GM23248 (cell line): ENCODE measurements at regions not wholly inside any gene's neighbourhood (a gene's known extent, or its start where the extent isn't known, plus 50 kb on each side); places are given as distances from the start of the nearest gene placed in this dataset.

Experiments used
- DNase-seq: peaks from one replicate; pipeline ENCODE4 v3.0.0-alpha.2; 2015
- H2AFZ ChIP-seq: fragments of 200-600 bp; sonication (generic); 2 replicates; pipeline ENCODE4 v1.6.1; 2016; ENCODE audit warnings: antibody characterized with exemption
- H3F3A ChIP-seq: fragments of 200-600 bp; sonication (generic); 2 replicates; pipeline ENCODE4 v1.6.1; 2016; ENCODE audit warnings: mild to moderate bottlenecking, antibody characterized with exemption, mixed run types; ENCODE audit not compliant: insufficient read depth
- H3K27ac ChIP-seq: fragments of 200-600 bp; sonication (generic); 2 replicates; pipeline ENCODE4 v1.5.1; 2016; ENCODE audit warnings: mild to moderate bottlenecking
- H3K27me3 ChIP-seq: fragments of 200-600 bp; sonication (generic); replicated peaks from 2 replicates; pipeline ENCODE4 v1.6.1; 2016; ENCODE audit warnings: mild to moderate bottlenecking; ENCODE audit not compliant: insufficient read depth
- H3K36me3 ChIP-seq: fragments of 200-600 bp; sonication (generic); 2 replicates; pipeline ENCODE4 v1.6.1; 2016; ENCODE audit warnings: low read depth, mild to moderate bottlenecking
- H3K4me1 ChIP-seq: fragments of 200-600 bp; sonication (generic); 2 replicates; pipeline ENCODE4 v1.6.1; 2016; ENCODE audit warnings: mild to moderate bottlenecking; ENCODE audit not compliant: insufficient read depth
- H3K4me2 ChIP-seq: fragments of 200-600 bp; sonication (generic); one replicate; pipeline ENCODE4 v1.6.1; 2016; ENCODE audit warnings: mild to moderate bottlenecking; ENCODE audit not compliant: unreplicated experiment
- H3K4me3 ChIP-seq: fragments of 200-600 bp; sonication (generic); 2 replicates; pipeline ENCODE4 v1.5.1; 2016; ENCODE audit warnings: mild to moderate bottlenecking
- H3K79me2 ChIP-seq: fragments of 200-600 bp; sonication (generic); 2 replicates; pipeline ENCODE4 v1.6.1; 2016; ENCODE audit warnings: mild to moderate bottlenecking; ENCODE audit not compliant: insufficient read depth
- H3K9ac ChIP-seq: fragments of 200-600 bp; sonication (generic); 2 replicates; pipeline ENCODE4 v1.6.1; 2016; ENCODE audit warnings: mild to moderate bottlenecking
- H3K9me2 ChIP-seq: fragments of 200-600 bp; sonication (generic); 2 replicates; pipeline ENCODE4 v1.6.1; 2016; ENCODE audit warnings: mixed run types, mild to moderate bottlenecking, moderate library complexity; ENCODE audit not compliant: insufficient read depth
- H3K9me3 ChIP-seq: fragments of 200-600 bp; sonication (generic); one replicate; pipeline ENCODE4 v1.6.1; 2017; ENCODE audit warnings: low read depth
- H4K20me1 ChIP-seq: fragments of 200-600 bp; sonication (generic); 2 replicates; pipeline ENCODE4 v1.6.0; 2016; ENCODE audit not compliant: insufficient read depth
- EZH2 ChIP-seq: fragments of 200-600 bp; sonication (generic); IDR thresholded peaks from 2 replicates; pipeline ENCODE4 v1.6.1; 2018; ENCODE audit warnings: antibody characterized with exemption, mild to moderate bottlenecking; ENCODE audit not compliant: insufficient read depth, poor library complexity, severe bottlenecking
- EZH2phosphoT487 ChIP-seq: fragments of 200-600 bp; sonication (generic); IDR thresholded peaks from 2 replicates; pipeline ENCODE4 v1.6.1; 2018; ENCODE audit warnings: antibody characterized with exemption, moderate library complexity, mild to moderate bottlenecking, low read depth; ENCODE audit not compliant: insufficient read depth
- whole genome bisulfite sequencing, 2 experiments: methylation state at CpG; one replicate each; pipeline ENCODE4 v1.1.6; 2015 to 2017; ENCODE audit warnings: low lambda C conversion rate in 2 of 2, low coverage in 1 of 2; ENCODE audit errors: missing lambda C conversion rate in 2 of 2; 5-methylcytosine and 5-hydroxymethylcytosine counted together
- in situ Hi-C: fragments of 300-500 bp; cut with MboI; formaldehyde crosslinking; loops from 2 replicates; pipeline ENCODE4 v1.15.0; 2020

GRCh38 chr4:96025011-96025410 is 185.1 kb downstream of the PDHA2 start:
- H3K4me3 ChIP-seq: no peak overlapping the region
- no peak overlapping the region for H3K4me2 ChIP-seq
- in situ Hi-C loops: no loop called here
- no peak overlapping the region for H2AFZ ChIP-seq
- no peaks in the 10 kb centered on the region for H4K20me1 ChIP-seq
- no peaks in the 10 kb centered on the region for H3K4me1 ChIP-seq
- DNase-seq: no peak
- no peak for TF ChIP-seq EZH2phosphoT487
- TF ChIP-seq EZH2: no peak
- H3K36me3 ChIP-seq: no peaks in the 10 kb centered on the region
- no peaks in the 10 kb centered on the region for H3K27me3 ChIP-seq
- H3K79me2 ChIP-seq: no peaks in the 10 kb centered on the region
- WGBS, 2 experiments: 0% methylated on average over 1 of the region's 1 CpG
- no peaks in the 10 kb centered on the region for H3F3A ChIP-seq
- no peaks in the 10 kb centered on the region for H3K9me2 ChIP-seq
- H3K27ac ChIP-seq: no peak overlapping the region
- H3K9ac ChIP-seq: no peak overlapping the region
- H3K9me3 ChIP-seq: no peaks in the 10 kb centered on the region

GRCh38 chr4:96035727-96036126 is 195.8 kb downstream of the PDHA2 start:
- Histone ChIP-seq H3K4me2 (no peak overlapping the region), H3K4me3 (no peak overlapping the region), H3K27me3 (no peaks in the 10 kb centered on the region), H4K20me1 (no peaks in the 10 kb centered on the region), H3K4me1 (no peaks in the 10 kb centered on the region), H3K36me3 (no peaks in the 10 kb centered on the region), H3K9me2 (no peaks in the 10 kb centered on the region), H3K27ac (no peak overlapping the region), H3K9ac (no peak overlapping the region), H3K9me3 (no peaks in the 10 kb centered on the region), H2AFZ (no peak overlapping the region), H3K79me2 (no peaks in the 10 kb centered on the region), H3F3A (no peaks in the 10 kb centered on the region)
- no peak for TF ChIP-seq EZH2
- no peak for TF ChIP-seq EZH2phosphoT487
- in situ Hi-C loops: no loop called here
- no peak for DNase-seq

- Histone ChIP-seq H3K27me3 (no peaks in the 10 kb centered on the region), H3K36me3 (no peaks in the 10 kb centered on the region), H4K20me1 (no peaks in the 10 kb centered on the region), H3K79me2 (no peaks in the 10 kb centered on the region), H2AFZ (no peak overlapping the region), H3K4me1 (no peaks in the 10 kb centered on the region), H3F3A (no peaks in the 10 kb centered on the region), H3K4me3 (no peak overlapping the region), H3K9me3 (no peaks in the 10 kb centered on the region), H3K4me2 (no peak overlapping the region), H3K9ac (no peak overlapping the region), H3K9me2 (no peaks in the 10 kb centered on the region), H3K27ac (no peak overlapping the region)
- WGBS, 2 experiments: 3 to 4% methylated on average over 3 of the region's 3 CpGs
- in situ Hi-C loops: no loop called here
- TF ChIP-seq EZH2 (no peak), EZH2phosphoT487 (no peak)
- DNase-seq: no peak
Measured at GRCh38 chr4:96036781-96037180, 196.9 kb downstream of the PDHA2 start.

- no peak for DNase-seq
- H3F3A ChIP-seq: no peaks in the 10 kb centered on the region
- no peak overlapping the region for H3K4me3 ChIP-seq
- H2AFZ ChIP-seq: no peak overlapping the region
- H3K27me3 ChIP-seq: no peaks in the 10 kb centered on the region
- TF ChIP-seq EZH2: no peak
- no peak for TF ChIP-seq EZH2phosphoT487
- H3K36me3 ChIP-seq: no peaks in the 10 kb centered on the region
- H3K9ac ChIP-seq: no peak overlapping the region
- in situ Hi-C loops: no loop called here
- no peaks in the 10 kb centered on the region for H3K9me2 ChIP-seq
- no peak overlapping the region for H3K27ac ChIP-seq
- H3K4me2 ChIP-seq: no peak overlapping the region
- H4K20me1 ChIP-seq: no peaks in the 10 kb centered on the region
- H3K79me2 ChIP-seq: no peaks in the 10 kb centered on the region
- H3K4me1 ChIP-seq: no peaks in the 10 kb centered on the region
- no peaks in the 10 kb centered on the region for H3K9me3 ChIP-seq
- 9 to 19% methylated on average over 2 of the region's 2 CpGs for WGBS, 2 experiments
Measured at GRCh38 chr4:96037705-96038104, 197.8 kb downstream of the PDHA2 start.

GRCh38 chr4:96039217-96039616 is 199.3 kb downstream of the PDHA2 start:
- H2AFZ ChIP-seq: no peak overlapping the region
- TF ChIP-seq EZH2phosphoT487 (no peak), EZH2 (no peak)
- H3K79me2 ChIP-seq: no peaks in the 10 kb centered on the region
- no peaks in the 10 kb centered on the region for H3F3A ChIP-seq
- in situ Hi-C loops: no loop called here
- no peaks in the 10 kb centered on the region for H3K4me1 ChIP-seq
- no peaks in the 10 kb centered on the region for H3K9me2 ChIP-seq
- H3K27ac ChIP-seq: no peak overlapping the region
- H3K9ac ChIP-seq: no peak overlapping the region
- H4K20me1 ChIP-seq: no peaks in the 10 kb centered on the region
- no peaks in the 10 kb centered on the region for H3K27me3 ChIP-seq
- H3K36me3 ChIP-seq: no peaks in the 10 kb centered on the region
- H3K4me2 ChIP-seq: no peak overlapping the region
- no peaks in the 10 kb centered on the region for H3K9me3 ChIP-seq
- H3K4me3 ChIP-seq: no peak overlapping the region
- DNase-seq: no peak
- 0% methylated on average over 1 of the region's 1 CpG for WGBS, 2 experiments
